HG02588 (cell line): ENCODE measurements at regions not wholly inside any gene's neighbourhood (a gene's known extent, or its start where the extent isn't known, plus 50 kb on each side); places are given as distances from the start of the nearest gene placed in this dataset.
"Not testable (repeated sequence)": the region's sequence is repeated elsewhere in the genome, so short reads cannot be mapped to it uniquely, and the experiment has no call there.

Source experiments
- ATAC-seq: cut with Tn5 transposase; IDR thresholded peaks from one replicate; pipeline ENCODE4 v1.9.1; 2021; ENCODE audit warnings: mild to moderate bottlenecking, moderate library complexity; ENCODE audit not compliant: unreplicated experiment

DNA sequence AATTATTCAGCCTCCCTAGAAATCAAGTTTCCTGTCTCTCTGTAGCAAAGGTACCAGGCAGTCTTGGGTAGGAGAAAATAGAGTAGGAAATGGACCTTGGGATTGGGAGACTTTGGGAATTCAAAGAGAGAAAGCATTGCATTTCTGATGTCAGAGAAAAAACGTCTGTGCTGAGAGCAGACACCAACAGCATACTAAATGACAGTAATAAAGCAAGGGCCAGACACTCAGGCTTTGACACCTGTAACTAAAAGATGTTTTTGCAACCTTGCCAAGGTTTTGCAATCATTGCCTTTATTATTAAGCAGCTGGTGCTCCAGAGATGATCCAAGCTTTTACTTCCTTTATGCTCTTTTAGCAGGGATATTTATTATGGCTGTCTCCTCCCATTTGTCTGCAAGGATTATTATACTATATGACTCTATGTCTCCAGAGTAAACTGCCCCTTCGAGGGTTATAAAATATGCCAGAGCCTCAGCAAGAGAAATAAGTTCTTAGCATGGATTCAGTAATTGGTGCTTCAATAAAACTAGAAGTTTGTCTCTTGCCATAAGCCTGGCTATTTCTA lies 85.2 kb upstream of the GRAMD1B start:
- no peak for ATAC-seq

DNA sequence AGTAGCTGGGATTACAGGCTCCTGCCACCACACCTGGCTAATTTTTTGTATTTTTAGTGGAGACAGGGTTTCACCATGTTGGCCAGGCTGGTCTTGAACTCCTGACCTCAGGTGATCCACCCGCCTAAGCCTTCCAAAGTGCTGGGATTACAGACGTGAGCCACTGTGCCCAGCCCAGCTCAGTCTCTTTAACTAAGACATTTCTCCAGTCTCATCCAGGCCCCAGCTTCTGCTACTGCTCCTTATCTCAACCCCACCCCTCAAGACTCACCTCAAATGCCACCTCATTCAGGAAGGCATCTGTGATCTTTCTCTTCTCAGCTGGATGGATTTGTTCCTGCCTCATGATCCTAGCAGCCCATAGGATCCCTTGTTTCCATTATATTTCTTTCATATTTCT lies 85.9 kb upstream of the GRAMD1B start:
- ATAC-seq, result not testable (repeated sequence)

- no peak for ATAC-seq
Observed at GRCh38 chr11:123338997-123339752, 90.9 kb upstream of the GRAMD1B start.

DNA sequence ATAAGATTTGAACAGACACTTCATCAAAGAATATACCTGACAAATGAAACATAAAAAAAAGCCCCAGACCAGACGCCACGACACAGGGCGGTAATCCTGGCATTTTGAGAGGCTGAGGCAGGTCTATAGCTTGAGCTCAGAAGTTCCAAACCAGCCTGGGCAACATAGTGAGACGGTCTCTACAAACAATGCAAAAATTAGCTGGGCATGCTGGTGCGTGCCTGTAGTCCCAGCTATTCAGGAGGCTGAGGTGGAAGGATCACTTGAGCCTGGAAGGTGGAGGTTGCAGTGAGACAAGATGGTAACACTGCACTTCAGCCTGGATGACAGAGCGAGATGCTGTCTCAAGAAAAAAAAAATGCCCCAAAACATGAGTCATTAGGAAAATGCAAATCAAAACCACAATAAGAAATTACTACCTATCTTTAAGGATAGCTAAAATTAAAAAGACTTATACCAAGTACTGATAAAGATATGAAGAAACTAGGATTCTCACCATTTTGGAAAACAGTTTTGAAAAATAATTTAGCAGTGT lies 91.7 kb upstream of the GRAMD1B start:
- no peak for ATAC-seq

GRCh38 chr11:123334925-123335324 lies 95.1 kb upstream of the GRAMD1B start:
- no peak for ATAC-seq

DNA sequence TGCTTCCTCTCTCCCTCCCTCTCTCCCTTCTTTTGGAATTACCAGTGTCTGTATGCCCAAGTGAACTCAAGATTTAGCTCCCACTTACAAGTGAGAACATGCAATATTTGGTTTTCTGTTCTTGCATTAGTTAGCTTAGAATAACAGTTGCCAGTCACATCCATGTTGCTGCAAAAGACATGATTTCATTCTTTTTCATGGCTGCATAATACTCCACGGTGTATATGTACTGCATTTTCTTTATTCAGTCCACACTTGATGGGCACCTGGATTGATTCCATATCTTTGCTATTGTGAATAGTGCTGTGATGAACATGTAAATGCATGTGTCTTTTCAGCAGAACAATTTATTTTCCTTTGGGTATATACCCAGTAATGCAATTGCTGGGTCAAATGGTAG lies 97.5 kb upstream of the GRAMD1B start:
- ATAC-seq, result not testable (repeated sequence)

DNA sequence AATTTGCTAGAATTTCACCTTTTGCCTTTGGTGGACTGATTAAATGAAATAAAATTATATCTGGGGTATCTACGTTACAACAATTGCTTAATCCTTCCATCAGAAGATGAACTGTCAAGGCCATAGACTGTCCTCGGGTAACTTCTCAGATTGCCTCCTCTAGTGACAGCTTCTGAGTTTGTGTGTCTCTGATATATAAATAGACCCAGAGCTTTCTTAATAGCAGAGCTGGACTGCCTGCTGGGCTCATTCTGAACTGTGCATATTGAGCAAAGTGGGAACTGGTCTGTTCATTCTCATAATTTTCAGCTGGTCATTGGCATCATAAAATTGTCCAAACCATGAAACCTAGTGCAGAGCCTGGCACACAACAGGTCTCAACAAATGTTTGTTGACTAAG lies 99.1 kb upstream of the GRAMD1B start:
- no peak for ATAC-seq

DNA sequence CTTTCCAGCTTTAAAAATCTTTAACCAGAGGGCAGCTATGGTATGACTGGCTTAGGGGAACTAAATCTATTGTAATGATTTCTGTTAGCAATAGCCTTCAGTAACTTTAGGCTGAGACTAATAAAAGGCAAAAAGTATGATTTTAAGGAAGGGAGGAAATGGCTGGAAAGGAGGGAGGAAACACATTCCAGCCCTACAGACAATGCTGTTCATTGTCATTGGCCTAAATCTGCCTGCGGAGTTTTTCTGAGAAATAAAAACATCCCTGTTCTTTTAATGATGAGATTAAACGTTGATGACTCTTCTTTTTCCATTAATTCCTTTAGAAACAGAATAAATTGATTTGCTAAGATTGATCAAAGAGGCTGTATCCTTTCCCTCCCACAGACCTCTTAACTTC lies 99.6 kb upstream of the GRAMD1B start:
- no peak for ATAC-seq

- ATAC-seq, result no peak
Observed at GRCh38 chr11:123330071-123330470, 100.0 kb upstream of the GRAMD1B start.

GRCh38 chr11:123328281-123328867 lies 101.7 kb upstream of the GRAMD1B start:
- no peak for ATAC-seq

GRCh38 chr11:123325533-123325932 lies 104.5 kb upstream of the GRAMD1B start:
- no peak for ATAC-seq

GRCh38 chr11:123323568-123323967 lies 106.5 kb upstream of the GRAMD1B start:
- no peak for ATAC-seq

DNA sequence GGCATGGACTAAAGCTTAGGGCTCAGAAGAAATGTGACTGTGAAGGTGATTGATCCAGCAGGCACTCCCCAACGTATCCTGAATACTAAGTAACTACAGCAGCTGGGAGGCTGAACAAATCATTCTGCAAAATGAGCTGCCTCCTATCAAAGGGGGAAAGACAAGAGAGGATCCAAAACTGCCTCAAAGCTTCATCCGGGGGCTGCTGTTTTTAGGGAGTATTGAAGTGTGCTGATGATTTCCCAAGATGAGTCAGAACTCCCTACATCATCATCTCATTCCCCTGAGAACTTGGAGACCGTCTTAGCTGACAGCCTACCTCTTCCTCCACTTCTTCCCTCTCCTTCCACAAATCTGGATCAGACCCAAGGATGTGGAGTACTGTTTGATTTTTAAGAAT lies 108.4 kb upstream of the GRAMD1B start:
- ATAC-seq, result no peak

GRCh38 chr11:123318623-123319022 lies 111.4 kb upstream of the GRAMD1B start:
- ATAC-seq, result no peak

DNA sequence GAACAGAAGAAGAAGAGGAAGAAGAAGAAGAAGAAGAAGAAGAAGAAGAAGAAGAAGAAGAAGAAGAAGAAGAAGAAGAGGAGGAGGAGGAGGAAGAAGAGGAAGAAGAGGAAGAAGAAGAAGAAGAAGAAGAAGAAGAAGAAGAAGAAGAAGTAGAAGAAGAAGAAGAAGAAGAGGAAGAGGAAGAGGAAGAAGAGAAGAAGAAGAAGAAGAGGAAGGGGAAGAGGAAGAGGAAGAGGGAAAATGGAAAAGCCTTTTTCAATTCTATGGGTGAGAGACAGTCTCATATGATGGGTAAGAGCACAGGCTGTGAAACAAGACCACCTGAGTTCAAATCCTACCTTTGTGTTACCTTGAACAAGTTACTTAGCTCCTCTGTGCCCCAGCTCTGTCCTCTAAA lies 111.9 kb upstream of the GRAMD1B start:
- not testable (repeated sequence) for ATAC-seq

DNA sequence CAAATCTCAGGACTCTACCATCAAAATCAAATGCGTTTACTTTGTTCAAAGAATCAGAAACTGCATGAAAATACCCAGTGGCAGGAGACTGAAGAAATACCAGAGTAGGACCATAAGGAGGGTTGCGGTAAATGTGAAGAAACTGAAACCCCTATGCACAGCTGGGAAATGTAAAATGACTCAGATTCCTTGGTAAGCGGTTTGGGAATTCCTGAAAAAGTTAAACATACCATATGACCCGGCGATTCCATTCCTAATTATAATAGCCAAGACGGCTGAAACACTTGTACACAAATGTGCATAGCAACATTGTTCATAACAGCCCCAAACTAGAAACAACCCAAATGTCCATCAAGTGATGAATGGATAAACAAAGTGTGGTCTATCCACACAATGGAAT lies 114.1 kb upstream of the GRAMD1B start:
- no peak for ATAC-seq

DNA sequence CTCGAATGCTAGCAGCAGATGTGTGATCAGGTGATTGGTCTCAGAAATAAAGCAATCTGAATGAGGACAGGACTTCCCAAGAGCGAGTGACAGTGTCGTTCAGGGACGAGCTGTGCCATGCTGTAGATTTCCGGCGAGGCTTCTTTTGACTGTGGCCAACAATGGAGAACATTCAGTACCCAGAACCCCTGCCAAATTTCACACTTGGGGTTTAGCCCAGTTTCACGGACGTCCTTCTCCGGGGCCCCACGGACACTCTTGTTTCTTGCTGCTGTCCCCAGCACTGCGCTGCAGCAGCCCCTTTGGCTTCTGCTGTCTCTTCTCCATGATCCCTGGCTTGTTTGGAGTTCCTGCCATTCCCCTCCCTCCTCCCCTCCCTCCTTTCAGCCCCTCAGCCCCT lies 115.1 kb upstream of the GRAMD1B start:
- no peak for ATAC-seq

- no peak for ATAC-seq
Observed at GRCh38 chr11:123313262-123313661, 116.8 kb upstream of the GRAMD1B start.

DNA sequence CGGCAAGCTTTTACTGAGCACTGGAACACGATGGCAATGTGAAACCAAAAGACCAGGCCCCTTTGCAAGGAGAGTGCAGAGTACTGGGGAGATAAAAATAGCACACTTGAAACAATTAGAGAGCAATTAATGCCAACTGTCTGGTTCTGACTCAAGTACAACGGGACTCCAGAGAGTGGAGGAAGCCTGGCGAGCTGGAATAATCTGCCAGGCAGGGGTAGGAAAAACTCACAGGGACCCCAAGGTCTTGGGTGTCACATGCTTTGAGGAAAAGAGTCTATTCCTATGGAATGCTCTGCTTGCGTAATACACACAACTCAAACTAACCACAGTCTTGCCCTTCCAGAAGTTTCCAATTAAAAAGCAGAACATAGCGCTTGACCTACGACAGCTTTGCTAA lies 113.0 kb upstream of the CLMP start:
- ATAC-seq, result no peak

- ATAC-seq, result no peak
Observed at GRCh38 chr11:123307276-123307675, 112.2 kb upstream of the CLMP start.

DNA sequence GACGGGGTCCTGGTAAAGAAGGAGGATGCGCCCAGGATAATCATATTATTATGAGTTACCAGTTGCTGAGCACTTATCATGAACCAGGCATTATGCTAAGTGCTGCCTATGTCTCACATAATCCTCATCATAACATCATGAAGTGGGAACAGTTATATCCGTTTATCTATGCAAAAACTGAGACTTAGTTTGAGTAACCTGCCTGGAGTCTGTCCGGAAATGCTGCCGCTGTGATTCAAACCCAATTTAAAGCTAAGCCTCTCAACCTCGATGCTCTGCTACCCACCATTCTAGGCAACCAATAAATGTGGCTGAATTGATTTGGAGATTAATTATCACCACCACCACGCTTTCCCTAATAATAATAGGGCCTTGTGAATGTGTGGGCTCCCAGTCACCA lies 111.5 kb upstream of the CLMP start:
- ATAC-seq, result no peak
